Cardiac muscle cell (in vitro differentiated cells and primary cell): ENCODE measurements at regions not wholly inside any gene's neighbourhood (a gene's known extent, or its start where the extent isn't known, plus 50 kb on each side); places are given as distances from the start of the nearest gene placed in this dataset.
A peak's percentile ranks its signal among the peaks of the same experiment; 100 is the strongest.

Experiments
- DNase-seq, 2 donors: peaks; one replicate each; pipeline versions ENCODE4 v3.0.0 to v3.0.0-alpha.2; 2010 to 2017; ENCODE audit warnings: low read depth in 1 of 2, low spot score in 1 of 2
- H3K27ac ChIP-seq: fragments of 200-600 bp; sonication (generic); 2 replicates; pipeline ENCODE4 v1.5.1; 2016
- H3K27me3 ChIP-seq: fragments of 200-600 bp; sonication (generic); 2 replicates; pipeline ENCODE4 v1.6.0; 2016; ENCODE audit warnings: control low read depth
- H3K36me3 ChIP-seq: fragments of 200-600 bp; sonication (generic); 2 replicates; pipeline ENCODE4 v1.5.1; 2016; ENCODE audit warnings: control low read depth
- H3K4me1 ChIP-seq: fragments of 200-600 bp; sonication (generic); 2 replicates; pipeline ENCODE4 v1.8.1; 2017; ENCODE audit warnings: low read depth, mild to moderate bottlenecking, mixed run types
- H3K4me3 ChIP-seq: fragments of 200-600 bp; sonication (generic); 2 replicates; pipeline ENCODE4 v1.5.1; 2016; ENCODE audit warnings: mild to moderate bottlenecking
- H3K9me3 ChIP-seq: fragments of 200-600 bp; sonication (generic); 2 replicates; pipeline ENCODE4 v1.5.1; 2017; ENCODE audit warnings: low read depth, mild to moderate bottlenecking, control low read depth
- TF ChIP-seq, protein P1 (sequence below): IDR thresholded peaks from 2 replicates; pipeline ENCODE4 v1.5.1; 2012; ENCODE audit warnings: low read depth, mild to moderate bottlenecking, low read length

- Histone ChIP-seq H3K4me3 (no peak overlapping the region), H3K27me3 (no peaks in the 10 kb centered on the region), H3K9me3 (no peaks in the 10 kb centered on the region), H3K36me3 (no peaks in the 10 kb centered on the region), H3K27ac (no peak overlapping the region), H3K4me1 (no peaks in the 10 kb centered on the region)
- TF ChIP-seq, protein P1, sequence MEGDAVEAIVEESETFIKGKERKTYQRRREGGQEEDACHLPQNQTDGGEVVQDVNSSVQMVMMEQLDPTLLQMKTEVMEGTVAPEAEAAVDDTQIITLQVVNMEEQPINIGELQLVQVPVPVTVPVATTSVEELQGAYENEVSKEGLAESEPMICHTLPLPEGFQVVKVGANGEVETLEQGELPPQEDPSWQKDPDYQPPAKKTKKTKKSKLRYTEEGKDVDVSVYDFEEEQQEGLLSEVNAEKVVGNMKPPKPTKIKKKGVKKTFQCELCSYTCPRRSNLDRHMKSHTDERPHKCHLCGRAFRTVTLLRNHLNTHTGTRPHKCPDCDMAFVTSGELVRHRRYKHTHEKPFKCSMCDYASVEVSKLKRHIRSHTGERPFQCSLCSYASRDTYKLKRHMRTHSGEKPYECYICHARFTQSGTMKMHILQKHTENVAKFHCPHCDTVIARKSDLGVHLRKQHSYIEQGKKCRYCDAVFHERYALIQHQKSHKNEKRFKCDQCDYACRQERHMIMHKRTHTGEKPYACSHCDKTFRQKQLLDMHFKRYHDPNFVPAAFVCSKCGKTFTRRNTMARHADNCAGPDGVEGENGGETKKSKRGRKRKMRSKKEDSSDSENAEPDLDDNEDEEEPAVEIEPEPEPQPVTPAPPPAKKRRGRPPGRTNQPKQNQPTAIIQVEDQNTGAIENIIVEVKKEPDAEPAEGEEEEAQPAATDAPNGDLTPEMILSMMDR: no peak
- peak in 1 of 2 donors; percentile 54 for DNase-seq
These were observed 164.8 kb upstream of the SGK1 start for GRCh38 chr6:134482593-134483270.

DNA sequence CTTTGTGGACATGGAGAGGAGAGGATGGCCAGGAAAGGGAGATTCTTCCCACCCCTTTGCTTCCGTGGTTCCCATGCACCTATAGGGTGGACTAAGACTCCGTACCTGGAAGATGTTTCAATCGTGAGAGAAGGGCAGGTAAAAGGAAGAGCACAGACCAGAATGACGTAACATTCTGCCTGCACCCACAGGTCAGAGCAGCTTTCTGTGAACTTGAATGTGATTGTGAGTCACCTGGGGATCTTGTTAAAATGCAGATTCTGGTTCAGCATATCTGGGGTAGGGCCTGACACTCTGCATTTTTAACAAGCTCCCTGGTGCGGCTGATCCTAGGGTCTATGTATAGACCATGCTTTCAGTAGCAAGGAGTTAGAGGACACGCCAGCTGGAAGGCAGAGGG is 164.1 kb upstream of the SGK1 start:
- Histone ChIP-seq H3K9me3 (no peaks in the 10 kb centered on the region), H3K4me3 (no peak overlapping the region), H3K27me3 (no peaks in the 10 kb centered on the region), H3K4me1 (no peaks in the 10 kb centered on the region), H3K27ac (no peak overlapping the region), H3K36me3 (no peaks in the 10 kb centered on the region)
- no peak for DNase-seq
- TF ChIP-seq, protein P1: no peak

GRCh38 chr6:134480593-134480992 is 162.7 kb upstream of the SGK1 start:
- H3K4me3 ChIP-seq: no peak overlapping the region
- TF ChIP-seq, protein P1: no peak
- no peaks in the 10 kb centered on the region for H3K36me3 ChIP-seq
- no peaks in the 10 kb centered on the region for H3K4me1 ChIP-seq
- H3K9me3 ChIP-seq: no peaks in the 10 kb centered on the region
- no peak overlapping the region for H3K27ac ChIP-seq
- no peaks in the 10 kb centered on the region for H3K27me3 ChIP-seq
- DNase-seq: peak in 1 of 2 donors; percentile 33

- no peak overlapping the region for H3K27ac ChIP-seq
These were observed 161.0 kb upstream of the SGK1 start for GRCh38 chr6:134478764-134479399.

GRCh38 chr6:134477991-134478635 is 160.2 kb upstream of the SGK1 start:
- Histone ChIP-seq H3K27ac (no peak overlapping the region), H3K27me3 (no peaks in the 10 kb centered on the region), H3K4me3 (no peak overlapping the region), H3K4me1 (no peaks in the 10 kb centered on the region), H3K36me3 (no peaks in the 10 kb centered on the region), H3K9me3 (no peaks in the 10 kb centered on the region)
- TF ChIP-seq, protein P1: no peak
- DNase-seq: no peak

More at GRCh38 chr6:134478764-134479399, 161.0 kb upstream of the SGK1 start:
- H3K4me3 ChIP-seq: no peak overlapping the region
- DNase-seq: no peak
- H3K9me3 ChIP-seq: no peaks in the 10 kb centered on the region
- H3K27me3 ChIP-seq: no peaks in the 10 kb centered on the region
- TF ChIP-seq, protein P1: no peak
- no peaks in the 10 kb centered on the region for H3K4me1 ChIP-seq
- no peaks in the 10 kb centered on the region for H3K36me3 ChIP-seq
